K562 (cell line): ENCODE measurements at regions not wholly inside any gene's neighbourhood (a gene's known extent, or its start where the extent isn't known, plus 50 kb on each side); places are given as distances from the start of the nearest gene placed in this dataset.

Experiments
- ATAC-seq: fragments of 200-7000 bp; cut with Tn5 transposase; 3 replicates; pipeline ENCODE4 v1.9.1; 2020; ENCODE audit warnings: moderate library complexity
- BruUV-seq: library from RNA; stranded (reverse); fragments of 400-500 nt; replicated peaks from 2 replicates; lab custom pipeline; 2021; lab: Mats Ljungman, UMichigan
- CTCF ChIA-PET: fragments of 300-600 bp; formaldehyde crosslinking; extraction: SDS; loops from one replicate; lab custom pipeline; 2021; ENCODE audit warnings: low intra/inter-chr PET ratio; lab: Yijun Ruan, JAX
- POLR2A ChIA-PET: fragments of 300-600, 350-650 bp; sonication (Branson Sonifier 250); formaldehyde crosslinking; extraction: SDS; loops from one replicate; lab custom pipeline; 2021; ENCODE audit warnings: antibody characterized with exemption, inconsistent platforms; lab: Yijun Ruan, JAX
- DNase-seq, 4 experiments: peaks; one replicate each; pipeline versions ENCODE4 v3.0.0 to v3.0.0-alpha.2; 2011 to 2018; ENCODE audit warnings: low spot score in 3 of 4, mixed read lengths in 3 of 4; ENCODE audit errors: extremely low read depth in 1 of 4
- FAIRE-seq: peaks from 2 replicates; lab custom pipeline; 2011; peaks lifted over from hg19 to GRCh38; lab: Jason Lieb, UNC
- H2AFZ ChIP-seq: 2 replicates; pipeline ENCODE4 v1.6.0; 2011; ENCODE audit warnings: low read depth, low read length, control low read depth, inconsistent platforms
- H3K27ac ChIP-seq: fragments of 200-600 bp; 3 replicates; pipeline ENCODE4 v1.8.0; 2011; ENCODE audit warnings: low read depth, mild to moderate bottlenecking, control low read depth, inconsistent platforms, low read length, moderate library complexity, mixed read lengths; ENCODE audit errors: extremely low read depth
- H3K27me3 ChIP-seq, 2 experiments: fragments of 300-600 bp in 1 of 2; 2 replicates in 1 of 2; 3 replicates in 1 of 2; pipeline versions ENCODE4 v1.6.0 to v1.8.0; 2011; ENCODE audit warnings: inconsistent platforms in 2 of 2, low read length in 2 of 2, mild to moderate bottlenecking in 1 of 2, mixed read lengths in 1 of 2, moderate library complexity in 1 of 2; ENCODE audit not compliant: control insufficient read depth in 2 of 2, insufficient read depth in 2 of 2
- H3K36me3 ChIP-seq: fragments of 300-600 bp; 3 replicates; pipeline ENCODE4 v1.8.0; 2011; ENCODE audit warnings: mild to moderate bottlenecking, low read length, inconsistent platforms; ENCODE audit not compliant: control insufficient read depth, insufficient read depth
- H3K4me1 ChIP-seq, 2 experiments: fragments of 200-600 bp in 1 of 2; replicated peaks in 1 of 2; 2 replicates in 1 of 2; 3 replicates in 1 of 2; pipeline versions ENCODE4 v1.5.1 to v1.8.0; 2011; ENCODE audit warnings: inconsistent platforms in 2 of 2, low read length in 2 of 2, mild to moderate bottlenecking in 1 of 2, mixed read lengths in 1 of 2, moderate library complexity in 1 of 2; ENCODE audit not compliant: control insufficient read depth in 2 of 2, insufficient read depth in 2 of 2
- H3K4me2 ChIP-seq: 2 replicates; pipeline ENCODE4 v1.6.1; 2011; ENCODE audit warnings: low read length, control low read depth, inconsistent platforms, mixed read lengths; ENCODE audit not compliant: insufficient read depth
- H3K4me3 ChIP-seq: fragments of 200-600 bp; sonication (generic), shearing (Covaris generic); 2 replicates; pipeline ENCODE4 v1.5.1; 2016; ENCODE audit warnings: control low read depth, inconsistent platforms
- H3K79me2 ChIP-seq: fragments of 200-600 bp; 3 replicates; pipeline ENCODE4 v1.8.0; 2011; ENCODE audit warnings: low read length, inconsistent platforms; ENCODE audit not compliant: control insufficient read depth, insufficient read depth
- H3K9ac ChIP-seq, 2 experiments: 2 replicates each; pipeline versions ENCODE4 v1.6.0 to v1.6.1; 2011; ENCODE audit warnings: low read depth in 2 of 2, low read length in 2 of 2, control low read depth in 1 of 2, inconsistent platforms in 1 of 2, mild to moderate bottlenecking in 1 of 2, mixed read lengths in 1 of 2; ENCODE audit not compliant: insufficient read depth in 1 of 2
- H3K9me1 ChIP-seq: one replicate; pipeline ENCODE4 v1.6.0; 2011; ENCODE audit warnings: inconsistent platforms, mild to moderate bottlenecking, low read length, moderate library complexity; ENCODE audit not compliant: control insufficient read depth, insufficient read depth
- H3K9me3 ChIP-seq: replicated peaks from 2 replicates; pipeline ENCODE4 v1.5.1; 2011; ENCODE audit warnings: low read depth, low read length, inconsistent platforms; ENCODE audit not compliant: control insufficient read depth, insufficient read depth
- H4K20me1 ChIP-seq: replicated peaks from 2 replicates; pipeline ENCODE4 v1.6.1; 2011; ENCODE audit warnings: low read length, inconsistent platforms, mixed read lengths; ENCODE audit not compliant: control insufficient read depth, insufficient read depth
- CREB3L1 ChIP-seq: fragments of 450-650 bp; IDR thresholded peaks from 2 replicates; pipeline ENCODE4 v1.6.1; 2014; ENCODE audit warnings: low read depth, mild to moderate bottlenecking, moderate library complexity, borderline replicate concordance
- FOS ChIP-seq: IDR thresholded peaks from 3 replicates; pipeline ENCODE4 v1.6.1; 2011; ENCODE audit not compliant: insufficient read length; ENCODE audit errors: extremely low read depth
- FUS ChIP-seq: fragments of 200-400 bp; formaldehyde crosslinking; optimal IDR thresholded peaks from 2 replicates; pipeline ENCODE3; 2017; ENCODE audit warnings: low read depth, low read length
- NONO ChIP-seq, 2 experiments: fragments of 200-400 bp in 1 of 2; fragments of 450-650 bp in 1 of 2; formaldehyde crosslinking in 1 of 2; IDR thresholded peaks; 2 replicates each; pipeline ENCODE4 v1.6.1; 2017; ENCODE audit warnings: low read depth in 2 of 2, mild to moderate bottlenecking in 2 of 2, moderate library complexity in 2 of 2, low read length in 1 of 2
- PURB ChIP-seq: sonication (generic); formaldehyde crosslinking; IDR thresholded peaks from 2 replicates; pipeline ENCODE4 v1.9.0; 2021; ENCODE audit warnings: low read depth, mild to moderate bottlenecking, missing genetic modification reagents
- RFX5 ChIP-seq: IDR thresholded peaks from 2 replicates; pipeline ENCODE4 v1.6.1; 2011; ENCODE audit warnings: low read depth, mild to moderate bottlenecking, improper control_type of control experiment, low read length
- RUNX1 ChIP-seq: sonication (generic); IDR thresholded peaks from 2 replicates; pipeline ENCODE4 v1.6.1; 2016; ENCODE audit warnings: antibody characterized with exemption, low read depth
- SIN3B ChIP-seq: fragments of 450-650 bp; IDR thresholded peaks from 2 replicates; pipeline ENCODE4 v1.6.1; 2017; ENCODE audit warnings: low read depth, mild to moderate bottlenecking, moderate library complexity
- SMARCB1 ChIP-seq: IDR thresholded peaks from 2 replicates; pipeline ENCODE4 v1.6.1; 2011; ENCODE audit warnings: improper control_type of control experiment, low read depth; ENCODE audit not compliant: insufficient read length
- USF1 ChIP-seq: sonication (generic); formaldehyde crosslinking; IDR thresholded peaks from 2 replicates; pipeline ENCODE4 v1.9.0; 2022; ENCODE audit warnings: mild to moderate bottlenecking, missing genetic modification reagents
- ZNF79 ChIP-seq: fragments of 250-450 bp; sonication (Bioruptor Pico); IDR thresholded peaks from 2 replicates; pipeline ENCODE4 v1.4.0; 2020; ENCODE audit warnings: low read depth, mild to moderate bottlenecking, moderate library complexity
- WGBS: fragments of 100-300 bp; shearing (Covaris generic); methylation state at CpG from one replicate; pipeline ENCODE4 v1.1.6; 2016; ENCODE audit warnings: low coverage, mixed read lengths; ENCODE audit not compliant: insufficient coverage; ENCODE audit errors: missing lambda C conversion rate; 5-methylcytosine and 5-hydroxymethylcytosine counted together
- in situ Hi-C: fragments of 300-500 bp; cut with MboI; formaldehyde crosslinking; loops from 4 replicates; pipeline ENCODE4 v1.15.0; 2018; ENCODE audit warnings: inconsistent platforms, mixed read lengths
- intact Hi-C: fragments of 100-400 bp; cut with micrococcal nuclease; formaldehyde crosslinking; loops from 2 replicates; pipeline ENCODE4 v1.14.2; 2022

GRCh38 chr12:90151491-90152015, 442.9 kb upstream of the ATP2B1 start:
- Histone ChIP-seq H3K9me1 (no peaks in the 10 kb centered on the region), H3K27ac (no peak overlapping the region), H4K20me1 (no peaks in the 10 kb centered on the region), H3K79me2 (no peaks in the 10 kb centered on the region), H3K36me3 (no peaks in the 10 kb centered on the region), H3K4me2 (no peak overlapping the region), H3K4me3 (no peak overlapping the region), H3K9me3 (no peaks in the 10 kb centered on the region), H2AFZ (no peak overlapping the region), H3K9ac (no peak overlapping the region), H3K4me1 (no peaks in the 10 kb centered on the region)
- FAIRE-seq = no peak
- CTCF ChIA-PET = no interaction called here
- ATAC-seq = no peak
- POLR2A ChIA-PET = no interaction called here
- no peak for DNase-seq
- in situ Hi-C loops (no loop called here), intact Hi-C loops (no loop called here)
- BruUV-seq = no TSS peak
- TF ChIP-seq FUS = no peak
- TF ChIP-seq SMARCB1 = no peak
- TF ChIP-seq PURB = no peak
- no peak for TF ChIP-seq RFX5
- no peak for TF ChIP-seq FOS
- TF ChIP-seq USF1 (CRISPR knock-in tag) = no peak
- TF ChIP-seq ZNF79 (CRISPR knock-in tag) = no peak
- no peak for TF ChIP-seq NONO (IDR thresholded peaks at IDR 0.05; ENCODE audit: low read depth in 2 of 2, low read length in 1 of 2)
- no peak for TF ChIP-seq RUNX1
- no peak for TF ChIP-seq CREB3L1
- TF ChIP-seq SIN3B = no peak
- TF ChIP-seq, all 486 proteins: peak for 0
- WGBS = 0% methylated on average over 3 of the region's 3 CpGs
- no peaks in the 10 kb centered on the region for H3K27me3 ChIP-seq
